CD14-positive monocyte (primary cell): ENCODE measurements at regions not wholly inside any gene's neighbourhood (a gene's known extent, or its start where the extent isn't known, plus 50 kb on each side); places are given as distances from the start of the nearest gene placed in this dataset.

Experiments used
- DNase-seq, 3 donors: peaks; one replicate each; pipeline ENCODE4 v3.0.0-alpha.2; 2011 to 2022
- H2AFZ ChIP-seq: 2 replicates; pipeline ENCODE4 v1.6.0; 2012; ENCODE audit warnings: mild to moderate bottlenecking, low read depth, low read length, inconsistent platforms; ENCODE audit not compliant: insufficient read depth, poor library complexity, severe bottlenecking
- H3K27ac ChIP-seq, 2 donors: 1 replicate in 1 of 2; 2 replicates in 1 of 2; pipeline ENCODE4 v1.5.1; 2012 to 2013; ENCODE audit warnings: low read length in 2 of 2, control low read depth in 1 of 2, inconsistent platforms in 1 of 2, low read depth in 1 of 2, mild to moderate bottlenecking in 1 of 2
- H3K27me3 ChIP-seq, 2 donors: one replicate each; pipeline versions ENCODE4 v1.6.0 to v1.6.1; 2011 to 2013; ENCODE audit warnings: low read length in 2 of 2; ENCODE audit not compliant: control insufficient read depth in 2 of 2, insufficient read depth in 2 of 2
- H3K36me3 ChIP-seq, 2 donors: replicated peaks in 1 of 2; 1 replicate in 1 of 2; 2 replicates in 1 of 2; pipeline versions ENCODE4 v1.5.1 to v1.6.1; 2012 to 2013; ENCODE audit warnings: low read length in 2 of 2, control low read depth in 1 of 2, inconsistent platforms in 1 of 2, mild to moderate bottlenecking in 1 of 2; ENCODE audit not compliant: insufficient read depth in 2 of 2, control insufficient read depth in 1 of 2
- H3K4me1 ChIP-seq, 2 donors: 1 replicate in 1 of 2; 2 replicates in 1 of 2; pipeline versions ENCODE4 v1.5.1 to v1.6.1; 2012 to 2013; ENCODE audit warnings: low read length in 2 of 2, control low read depth in 1 of 2, inconsistent platforms in 1 of 2, mild to moderate bottlenecking in 1 of 2, moderate library complexity in 1 of 2; ENCODE audit not compliant: insufficient read depth in 2 of 2, control insufficient read depth in 1 of 2
- H3K4me2 ChIP-seq: replicated peaks from 2 replicates; pipeline ENCODE3; 2012; ENCODE audit warnings: low read length, moderate library complexity, mild to moderate bottlenecking; ENCODE audit not compliant: poor library complexity, severe bottlenecking; ENCODE audit errors: extremely low read depth
- H3K4me3 ChIP-seq, 3 experiments: fragments of 200-600 bp in 1 of 3; sonication (generic) in 1 of 3; replicated peaks in 1 of 3; 1 replicate in 2 of 3; 2 replicates in 1 of 3; pipeline ENCODE4 v1.5.1; 2011 to 2013; ENCODE audit warnings: low read length in 3 of 3, mild to moderate bottlenecking in 3 of 3, control low read depth in 2 of 3, low read depth in 2 of 3, inconsistent platforms in 1 of 3, moderate library complexity in 1 of 3
- H3K79me2 ChIP-seq: 2 replicates; pipeline ENCODE4 v1.6.0; 2012; ENCODE audit warnings: mild to moderate bottlenecking, control low read depth, inconsistent platforms, low read length, moderate library complexity; ENCODE audit not compliant: insufficient read depth
- H3K9ac ChIP-seq: 2 replicates; pipeline ENCODE4 v1.6.0; 2017; ENCODE audit warnings: low read length, mild to moderate bottlenecking; ENCODE audit not compliant: insufficient read depth, poor library complexity, severe bottlenecking
- H3K9me3 ChIP-seq, 2 donors: replicated peaks in 1 of 2; 1 replicate in 1 of 2; 2 replicates in 1 of 2; pipeline versions ENCODE4 v1.5.1 to v1.6.1; 2012 to 2013; ENCODE audit warnings: low read length in 2 of 2, control low read depth in 1 of 2; ENCODE audit not compliant: control insufficient read depth in 1 of 2, insufficient read depth in 1 of 2
- H4K20me1 ChIP-seq: 2 replicates; pipeline ENCODE4 v1.6.0; 2012; ENCODE audit warnings: mild to moderate bottlenecking, low read length, control low read depth, moderate library complexity; ENCODE audit not compliant: insufficient read depth
- H3K27ac Mint-ChIP-seq, 7 donors: one replicate each; pipeline ENCODE4 v1.8.0; 2020; ENCODE audit warnings: mild to moderate bottlenecking in 7 of 7, mixed read lengths in 7 of 7, moderate library complexity in 6 of 7, inconsistent platforms in 2 of 7
- H3K27me3 Mint-ChIP-seq, 3 donors: one replicate each; pipeline ENCODE4 v1.8.0; 2021 to 2022; ENCODE audit warnings: low read depth in 3 of 3, mild to moderate bottlenecking in 3 of 3, mixed read lengths in 3 of 3, moderate library complexity in 3 of 3, inconsistent platforms in 1 of 3
- H3K36me3 Mint-ChIP-seq, 2 donors: one replicate each; pipeline ENCODE4 v1.8.0; 2020; ENCODE audit warnings: mixed read lengths in 2 of 2, inconsistent platforms in 1 of 2, mild to moderate bottlenecking in 1 of 2
- H3K4me1 Mint-ChIP-seq: one replicate; pipeline ENCODE4 v1.8.0; 2020; ENCODE audit warnings: mild to moderate bottlenecking, mixed read lengths
- H3K4me3 Mint-ChIP-seq, 2 donors: one replicate each; pipeline ENCODE4 v1.8.0; 2020; ENCODE audit warnings: mild to moderate bottlenecking in 2 of 2, mixed read lengths in 2 of 2, moderate library complexity in 1 of 2
- H3K9me3 Mint-ChIP-seq, 7 donors: one replicate each; pipeline ENCODE4 v1.8.0; 2020 to 2022; ENCODE audit warnings: mixed read lengths in 7 of 7, mild to moderate bottlenecking in 6 of 7, moderate library complexity in 6 of 7, inconsistent platforms in 2 of 7
- WGBS: methylation state at CpG from one replicate; pipeline ENCODE4 v1.1.5; 2013; ENCODE audit warnings: missing lambda C conversion rate; ENCODE audit not compliant: insufficient coverage; 5-methylcytosine and 5-hydroxymethylcytosine counted together
- intact Hi-C, 2 donors: fragments of 100-400 bp; cut with micrococcal nuclease; formaldehyde crosslinking; loops; one replicate each; pipeline versions ENCODE4 v1.15.0 to v1.15.1; 2023
- TF ChIP-seq, protein P1 (sequence below): fragments of 200-600 bp; IDR thresholded peaks from one replicate; pipeline ENCODE4 v1.8.0; 2022; ENCODE audit warnings: antibody characterized with exemption, mild to moderate bottlenecking

DNA sequence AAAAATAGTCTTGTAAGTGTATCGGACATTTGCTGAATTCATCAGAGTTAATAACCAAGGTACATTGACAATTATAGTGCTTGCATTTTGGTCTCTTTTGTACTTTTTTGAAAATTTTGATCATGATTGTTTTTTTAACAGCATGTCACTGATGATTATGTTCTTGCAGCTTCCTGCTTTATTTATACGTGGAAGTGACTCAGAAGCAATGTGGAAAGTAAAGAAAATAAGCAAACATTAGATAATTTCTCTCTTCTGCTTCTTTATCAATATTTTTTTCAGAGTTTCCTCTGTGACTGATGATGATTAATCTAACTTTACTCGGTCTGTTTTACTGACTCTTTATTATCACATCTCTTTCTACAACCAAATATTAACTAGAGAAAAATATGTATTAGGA is 1351.9 kb downstream of the REEP3 start:
- Histone ChIP-seq H3K9me3 (no peaks in the 10 kb centered on the region), H4K20me1 (no peaks in the 10 kb centered on the region)
- no CpG with 5 or more reads among the region's 3 CpGs for WGBS

DNA sequence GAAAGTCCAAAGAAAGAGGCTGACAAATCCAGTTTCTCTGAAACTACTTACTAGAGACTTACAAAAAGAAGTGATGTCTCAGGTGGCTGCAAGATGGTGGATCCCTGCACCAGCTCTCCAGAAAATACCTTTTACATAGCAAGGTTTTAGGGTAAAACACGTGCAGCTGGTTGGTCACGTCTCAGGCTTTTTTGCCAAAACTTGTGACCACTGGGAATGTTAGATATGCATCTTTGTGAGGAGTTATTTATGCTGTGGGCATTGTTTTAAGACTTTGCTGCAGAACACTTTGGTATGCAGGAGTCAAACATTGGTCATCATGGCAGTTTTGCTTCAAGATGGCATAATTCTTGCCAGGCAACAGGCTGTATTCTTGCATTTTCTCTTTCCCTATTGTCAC is 1352.8 kb downstream of the REEP3 start:
- intact Hi-C loops = no loop called here
- H3K36me3 Mint-ChIP-seq = no peaks in the 10 kb centered on the region
- H3K4me1 ChIP-seq = no peaks in the 10 kb centered on the region

More for the DNA sequence above, 1351.9 kb downstream of the REEP3 start:
- Histone ChIP-seq H3K4me2 (no peak overlapping the region), H3K27me3 (no peaks in the 10 kb centered on the region), H3K4me1 (no peaks in the 10 kb centered on the region), H2AFZ (no peak overlapping the region), H3K79me2 (no peaks in the 10 kb centered on the region), H3K27ac (no peak overlapping the region), H3K36me3 (no peaks in the 10 kb centered on the region), H3K4me3 (no peak overlapping the region), H3K9ac (no peak overlapping the region)
- Mint-ChIP-seq H3K36me3 (no peaks in the 10 kb centered on the region), H3K27me3 (no peaks in the 10 kb centered on the region), H3K4me3 (no peak overlapping the region), H3K9me3 (peaks cover 0 to 5% (median 0%) of the 10 kb centered on the region in 7 donors), H3K4me1 (no peaks in the 10 kb centered on the region), H3K27ac (no peak overlapping the region)
- TF ChIP-seq, protein P1, sequence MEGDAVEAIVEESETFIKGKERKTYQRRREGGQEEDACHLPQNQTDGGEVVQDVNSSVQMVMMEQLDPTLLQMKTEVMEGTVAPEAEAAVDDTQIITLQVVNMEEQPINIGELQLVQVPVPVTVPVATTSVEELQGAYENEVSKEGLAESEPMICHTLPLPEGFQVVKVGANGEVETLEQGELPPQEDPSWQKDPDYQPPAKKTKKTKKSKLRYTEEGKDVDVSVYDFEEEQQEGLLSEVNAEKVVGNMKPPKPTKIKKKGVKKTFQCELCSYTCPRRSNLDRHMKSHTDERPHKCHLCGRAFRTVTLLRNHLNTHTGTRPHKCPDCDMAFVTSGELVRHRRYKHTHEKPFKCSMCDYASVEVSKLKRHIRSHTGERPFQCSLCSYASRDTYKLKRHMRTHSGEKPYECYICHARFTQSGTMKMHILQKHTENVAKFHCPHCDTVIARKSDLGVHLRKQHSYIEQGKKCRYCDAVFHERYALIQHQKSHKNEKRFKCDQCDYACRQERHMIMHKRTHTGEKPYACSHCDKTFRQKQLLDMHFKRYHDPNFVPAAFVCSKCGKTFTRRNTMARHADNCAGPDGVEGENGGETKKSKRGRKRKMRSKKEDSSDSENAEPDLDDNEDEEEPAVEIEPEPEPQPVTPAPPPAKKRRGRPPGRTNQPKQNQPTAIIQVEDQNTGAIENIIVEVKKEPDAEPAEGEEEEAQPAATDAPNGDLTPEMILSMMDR = no peak
- intact Hi-C loops = no loop called here
- DNase-seq = no peak

More for the DNA sequence above, 1352.8 kb downstream of the REEP3 start:
- Histone ChIP-seq H3K4me3 (no peak overlapping the region), H3K9ac (no peak overlapping the region), H2AFZ (no peak overlapping the region), H3K4me2 (no peak overlapping the region), H3K9me3 (no peaks in the 10 kb centered on the region), H3K79me2 (no peaks in the 10 kb centered on the region), H3K27ac (no peak overlapping the region), H4K20me1 (no peaks in the 10 kb centered on the region), H3K27me3 (no peaks in the 10 kb centered on the region), H3K36me3 (no peaks in the 10 kb centered on the region)
- H3K4me3 Mint-ChIP-seq = no peak overlapping the region
- H3K4me1 Mint-ChIP-seq = no peaks in the 10 kb centered on the region
- TF ChIP-seq, protein P1 = no peak
- H3K27ac Mint-ChIP-seq = no peak overlapping the region
- H3K27me3 Mint-ChIP-seq = no peaks in the 10 kb centered on the region
- WGBS = 60% methylated on average over 1 of the region's 2 CpGs
- DNase-seq = no peak
- peaks cover 0 to 5% (median 0%) of the 10 kb centered on the region in 7 donors for H3K9me3 Mint-ChIP-seq
